Thoracic aorta (tissue), 2 donors: ENCODE measurements at regions not wholly inside any gene's neighbourhood (a gene's known extent, or its start where the extent isn't known, plus 50 kb on each side); places are given as distances from the start of the nearest gene placed in this dataset.

Source experiments
- ATAC-seq: fragments of 150-250 bp; one replicate; pipeline ENCODE4 v1.8.0; 2017; ENCODE audit warnings: low read depth; ENCODE audit not compliant: insufficient number of reproducible peaks, low FRiP score
- DNase-seq: peaks from one replicate; pipeline ENCODE4 v3.0.0-alpha.2; 2020; ENCODE audit warnings: low spot score
- H3K27ac ChIP-seq, 2 donors: fragments of 200-600 bp; sonication (generic); 1 replicate in 1 of 2; 2 replicates in 1 of 2; pipeline ENCODE4 v1.5.1; 2016; ENCODE audit warnings: mild to moderate bottlenecking in 2 of 2, moderate library complexity in 2 of 2
- H3K27me3 ChIP-seq: fragments of 200-600 bp; sonication (generic); replicated peaks from 2 replicates; pipeline ENCODE4 v1.6.0; 2016; ENCODE audit warnings: mild to moderate bottlenecking; ENCODE audit not compliant: insufficient read depth
- H3K36me3 ChIP-seq: fragments of 200-600 bp; sonication (generic); one replicate; pipeline ENCODE4 v1.5.1; 2016
- H3K4me1 ChIP-seq, 2 donors: fragments of 200-600 bp; sonication (generic); 1 replicate in 1 of 2; 2 replicates in 1 of 2; pipeline versions ENCODE4 v1.5.1 to v1.6.0; 2016; ENCODE audit warnings: low read depth in 2 of 2, mild to moderate bottlenecking in 1 of 2; ENCODE audit not compliant: control insufficient read depth in 1 of 2
- H3K4me3 ChIP-seq: fragments of 200-600 bp; sonication (generic); 2 replicates; pipeline ENCODE4 v1.5.1; 2016; ENCODE audit warnings: mild to moderate bottlenecking
- H3K9me3 ChIP-seq: fragments of 200-600 bp; sonication (generic); 2 replicates; pipeline ENCODE4 v1.5.1; 2016
- CTCF ChIP-seq: fragments of 200-600 bp; sonication (generic); IDR thresholded peaks from one replicate; pipeline ENCODE4 v1.5.1; 2019; ENCODE audit warnings: antibody characterized with exemption

DNA sequence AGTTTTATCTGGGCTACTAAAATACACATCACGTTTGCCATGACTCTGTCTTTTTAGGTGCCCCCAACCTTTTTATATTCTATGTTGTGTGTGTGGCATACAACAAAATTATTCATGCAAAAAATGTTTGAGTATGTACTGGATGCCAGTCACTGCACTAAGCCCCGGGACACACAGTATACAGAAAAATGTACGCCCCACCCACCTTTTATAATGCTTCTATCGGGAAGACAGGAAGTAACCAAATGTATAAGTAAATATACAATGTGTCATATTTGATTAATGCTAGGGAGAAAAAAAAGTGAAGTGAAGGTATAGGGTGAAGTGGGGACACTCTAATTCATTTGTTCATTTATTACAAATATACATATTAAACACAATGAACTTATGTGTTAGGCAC lies 503.4 kb upstream of the MDFIC2 start:
- Histone ChIP-seq H3K4me3 (no peak overlapping the region), H3K36me3 (no peaks in the 10 kb centered on the region), H3K4me1 (peaks cover 0 to 9% of the 10 kb centered on the region in 2 donors), H3K9me3 (no peaks in the 10 kb centered on the region), H3K27ac (no peak overlapping the region), H3K27me3 (no peaks in the 10 kb centered on the region)
- no peak for ATAC-seq
- no peak for DNase-seq
- no peak for TF ChIP-seq CTCF

GRCh38 chr3:70813311-70813710 lies 500.9 kb upstream of the MDFIC2 start:
- H3K4me1 ChIP-seq, result no peaks in the 10 kb centered on the region
- no peak for TF ChIP-seq CTCF
- ATAC-seq, result no peak
- H3K9me3 ChIP-seq, result no peaks in the 10 kb centered on the region
- H3K27ac ChIP-seq, result no peak overlapping the region
- no peaks in the 10 kb centered on the region for H3K27me3 ChIP-seq
- H3K36me3 ChIP-seq, result no peaks in the 10 kb centered on the region
- DNase-seq, result no peak
- H3K4me3 ChIP-seq, result no peak overlapping the region

- H3K9me3 ChIP-seq, result no peaks in the 10 kb centered on the region
- no peak for ATAC-seq
- no peak for TF ChIP-seq CTCF
- DNase-seq, result no peak
- H3K27ac ChIP-seq, result no peak overlapping the region
- peaks cover 0 to under 1% of the 10 kb centered on the region in 2 donors for H3K4me1 ChIP-seq
- no peak overlapping the region for H3K4me3 ChIP-seq
- H3K27me3 ChIP-seq, result no peaks in the 10 kb centered on the region
- no peaks in the 10 kb centered on the region for H3K36me3 ChIP-seq
Measured at GRCh38 chr3:70811880-70812279, 499.4 kb upstream of the MDFIC2 start.

GRCh38 chr3:70808881-70809280 lies 496.4 kb upstream of the MDFIC2 start:
- no peaks in the 10 kb centered on the region for H3K27me3 ChIP-seq
- H3K4me1 ChIP-seq, result peaks cover 4 to 27% of the 10 kb centered on the region in 2 donors
- H3K4me3 ChIP-seq, result no peak overlapping the region
- H3K27ac ChIP-seq, result no peak overlapping the region
- H3K9me3 ChIP-seq, result no peaks in the 10 kb centered on the region
- TF ChIP-seq CTCF, result no peak
- DNase-seq (no peak), ATAC-seq (no peak)
- no peaks in the 10 kb centered on the region for H3K36me3 ChIP-seq

DNA sequence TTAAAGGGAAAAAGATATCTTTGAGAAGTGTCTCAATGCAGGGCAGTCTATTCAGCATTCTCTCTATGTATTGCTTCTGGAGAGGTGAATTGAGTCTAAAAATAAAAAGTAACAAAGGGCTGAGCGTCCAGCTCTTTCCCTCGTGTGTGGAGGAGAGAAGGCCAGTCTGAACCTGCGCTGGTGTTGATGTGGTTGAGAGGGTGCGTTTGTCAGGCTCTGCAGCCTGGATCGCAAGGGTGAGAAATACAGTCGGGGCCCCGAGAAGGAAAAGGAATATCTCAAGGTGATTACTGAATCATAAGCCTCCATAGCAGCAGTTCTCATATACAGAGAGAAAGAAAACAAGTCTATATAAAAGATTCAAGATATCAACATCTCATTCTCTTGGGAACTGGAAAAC lies 494.1 kb upstream of the MDFIC2 start:
- no peak for TF ChIP-seq CTCF

More for the DNA sequence above, 494.1 kb upstream of the MDFIC2 start:
- DNase-seq (no peak), ATAC-seq (no peak)
- H3K4me3 ChIP-seq, result no peak overlapping the region
- H3K27ac ChIP-seq, result no peak overlapping the region
- H3K36me3 ChIP-seq, result no peaks in the 10 kb centered on the region
- H3K4me1 ChIP-seq, result peaks cover 4 to 39% of the 10 kb centered on the region in 2 donors
- no peaks in the 10 kb centered on the region for H3K27me3 ChIP-seq
- H3K9me3 ChIP-seq, result no peaks in the 10 kb centered on the region
